Colonic mucosa (tissue), 4 donors: ENCODE measurements at regions not wholly inside any gene's neighbourhood (a gene's known extent, or its start where the extent isn't known, plus 50 kb on each side); places are given as distances from the start of the nearest gene placed in this dataset.

Source experiments
- DNase-seq: peaks from one replicate; pipeline ENCODE4 v3.0.0-alpha.2; 2020
- H3K27ac ChIP-seq: fragments of 200-600 bp; one replicate; pipeline ENCODE4 v1.8.0; 2021
- H3K27me3 ChIP-seq: fragments of 200-600 bp; one replicate; pipeline ENCODE4 v1.8.0; 2021
- H3K36me3 ChIP-seq: fragments of 200-600 bp; one replicate; pipeline ENCODE4 v1.8.0; 2021
- H3K4me1 ChIP-seq: fragments of 200-600 bp; one replicate; pipeline ENCODE4 v1.8.0; 2021; ENCODE audit warnings: mild to moderate bottlenecking
- H3K4me3 ChIP-seq: fragments of 200-600 bp; one replicate; pipeline ENCODE4 v1.8.0; 2021
- H3K9ac ChIP-seq, 2 donors: one replicate each; pipeline ENCODE4 v1.7.0; 2013; ENCODE audit warnings: control low read depth in 2 of 2, low read depth in 2 of 2, low read length in 2 of 2
- H3K9me3 ChIP-seq: fragments of 200-600 bp; one replicate; pipeline ENCODE4 v1.8.0; 2021
- CTCF ChIP-seq: fragments of 200-600 bp; IDR thresholded peaks from one replicate; pipeline ENCODE4 v1.8.0; 2022; ENCODE audit warnings: antibody characterized with exemption, mild to moderate bottlenecking
- intact Hi-C: fragments of 100-400 bp; cut with DNase I; formaldehyde crosslinking; loops from one replicate; pipeline ENCODE4 v1.14.1; 2022
- donor health status: healthy.
- donor health status: DM: no; HTN: no; CAD: no.
- donor health status: DM: no; HTN: no; CAD: no.

- Histone ChIP-seq H3K4me1 (no peaks in the 10 kb centered on the region), H3K36me3 (no peaks in the 10 kb centered on the region), H3K9ac (no peak overlapping the region), H3K9me3 (no peaks in the 10 kb centered on the region), H3K4me3 (no peak overlapping the region), H3K27ac (no peak overlapping the region), H3K27me3 (no peaks in the 10 kb centered on the region)
- DNase-seq, result no peak
- no peak for TF ChIP-seq CTCF
- intact Hi-C loops, result no loop called here
These were observed 61.7 kb upstream of the PLXNA4 start for GRCh38 chr7:132638000-132638399.

- Histone ChIP-seq H3K9ac (no peak overlapping the region), H3K27me3 (no peaks in the 10 kb centered on the region), H3K9me3 (no peaks in the 10 kb centered on the region), H3K4me1 (no peaks in the 10 kb centered on the region), H3K27ac (no peak overlapping the region), H3K4me3 (no peak overlapping the region), H3K36me3 (no peaks in the 10 kb centered on the region)
- no peak for DNase-seq
- intact Hi-C loops, result no loop called here
- no peak for TF ChIP-seq CTCF
These were observed 60.3 kb upstream of the PLXNA4 start for GRCh38 chr7:132636581-132636980.

- DNase-seq, result no peak
These were observed 58.9 kb upstream of the PLXNA4 start for GRCh38 chr7:132635127-132635526.

GRCh38 chr7:132630834-132631233, 54.6 kb upstream of the PLXNA4 start:
- Histone ChIP-seq H3K4me3 (no peak overlapping the region), H3K9ac (no peak overlapping the region), H3K27me3 (no peaks in the 10 kb centered on the region), H3K4me1 (no peaks in the 10 kb centered on the region), H3K36me3 (no peaks in the 10 kb centered on the region), H3K9me3 (no peaks in the 10 kb centered on the region), H3K27ac (no peak overlapping the region)
- DNase-seq, result no peak
- TF ChIP-seq CTCF, result no peak
- intact Hi-C loops, result no loop called here

More at GRCh38 chr7:132635127-132635526, 58.9 kb upstream of the PLXNA4 start:
- Histone ChIP-seq H3K4me1 (no peaks in the 10 kb centered on the region), H3K4me3 (no peak overlapping the region), H3K9ac (no peak overlapping the region), H3K27ac (no peak overlapping the region), H3K27me3 (no peaks in the 10 kb centered on the region), H3K9me3 (no peaks in the 10 kb centered on the region), H3K36me3 (no peaks in the 10 kb centered on the region)
- no peak for TF ChIP-seq CTCF
- intact Hi-C loops, result no loop called here
